PC-9 (cell line): ENCODE measurements at regions not wholly inside any gene's neighbourhood (a gene's known extent, or its start where the extent isn't known, plus 50 kb on each side); places are given as distances from the start of the nearest gene placed in this dataset.
"Not testable (repeated sequence)": the region's sequence is repeated elsewhere in the genome, so short reads cannot be mapped to it uniquely, and the experiment has no call there.

ENCODE experiments used
- BruUV-seq: library from RNA; stranded (reverse); fragments of 400-500 nt; replicated peaks from 2 replicates; lab custom pipeline; 2021; lab: Mats Ljungman, UMichigan
- CTCF ChIA-PET: fragments of 300-600 bp; sonication (Branson Sonifier 250); formaldehyde crosslinking; loops from one replicate; lab custom pipeline; 2022; ENCODE audit warnings: antibody characterized with exemption; lab: Charles Lee
- POLR2A ChIA-PET: fragments of 300-600 bp; sonication (Branson Sonifier 250); formaldehyde crosslinking; loops from one replicate; lab custom pipeline; 2022; ENCODE audit warnings: antibody characterized with exemption; ENCODE audit not compliant: unreplicated experiment; lab: Charles Lee
- DNase-seq, 2 experiments: peaks; one replicate each; pipeline versions ENCODE4 v3.0.0 to v3.0.0-alpha.2; 2015 to 2022; ENCODE audit warnings: mixed read lengths in 1 of 2
- H2AFZ ChIP-seq: fragments of 200-600 bp; sonication (generic); 2 replicates; pipeline ENCODE4 v1.8.1; 2017; ENCODE audit warnings: antibody characterized with exemption
- H3F3A ChIP-seq: fragments of 200-600 bp; sonication (generic); 2 replicates; pipeline ENCODE4 v1.8.1; 2017; ENCODE audit warnings: antibody characterized with exemption, mild to moderate bottlenecking, low read depth; ENCODE audit not compliant: insufficient read depth
- H3K27ac ChIP-seq: fragments of 200-600 bp; sonication (generic); 2 replicates; pipeline ENCODE4 v1.6.1; 2016; ENCODE audit warnings: mixed run types
- H3K27me3 ChIP-seq: fragments of 200-600 bp; sonication (generic); 2 replicates; pipeline ENCODE4 v1.6.1; 2016; ENCODE audit warnings: low read depth, mixed run types; ENCODE audit not compliant: insufficient read depth
- H3K36me3 ChIP-seq: fragments of 200-600 bp; sonication (generic); 2 replicates; pipeline ENCODE4 v1.6.1; 2016; ENCODE audit warnings: low read depth, mixed run types
- H3K4me1 ChIP-seq: fragments of 200-600 bp; sonication (generic); replicated peaks from 2 replicates; pipeline ENCODE4 v1.6.1; 2016; ENCODE audit warnings: mixed run types; ENCODE audit not compliant: insufficient read depth
- H3K4me2 ChIP-seq: fragments of 200-600 bp; sonication (generic); 2 replicates; pipeline ENCODE4 v1.6.1; 2017; ENCODE audit warnings: mixed run types
- H3K4me3 ChIP-seq: fragments of 200-600 bp; sonication (generic); 2 replicates; pipeline ENCODE4 v1.6.1; 2016; ENCODE audit warnings: mixed run types
- H3K79me2 ChIP-seq: fragments of 200-600 bp; sonication (generic); 2 replicates; pipeline ENCODE4 v1.6.1; 2017; ENCODE audit warnings: low read depth, mixed run types
- H3K9me2 ChIP-seq: fragments of 200-600 bp; sonication (generic); 2 replicates; pipeline ENCODE4 v1.8.1; 2017; ENCODE audit warnings: mild to moderate bottlenecking; ENCODE audit not compliant: insufficient read depth
- H3K9me3 ChIP-seq: fragments of 200-600 bp; sonication (generic); 2 replicates; pipeline ENCODE4 v1.8.1; 2016; ENCODE audit warnings: low read depth; ENCODE audit not compliant: insufficient read depth
- H4K20me1 ChIP-seq: fragments of 200-600 bp; sonication (generic); 2 replicates; pipeline ENCODE4 v1.8.1; 2017; ENCODE audit not compliant: insufficient read depth
- EZH2 ChIP-seq: fragments of 200-600 bp; sonication (generic); IDR thresholded peaks from 2 replicates; pipeline ENCODE4 v1.8.0; 2017; ENCODE audit warnings: antibody characterized with exemption, low read depth
- intact Hi-C: fragments of 100-400 bp; cut with micrococcal nuclease; formaldehyde crosslinking; loops from one replicate; pipeline ENCODE4 v1.10.0; 2022; ENCODE audit not compliant: unreplicated experiment
- TF ChIP-seq, protein P1 (sequence below): fragments of 200-600 bp; sonication (generic); conservative IDR thresholded peaks from 2 replicates; pipeline ENCODE4 v1.6.1; 2017; ENCODE audit warnings: mixed run types, antibody characterized with exemption, mild to moderate bottlenecking, moderate library complexity

DNA sequence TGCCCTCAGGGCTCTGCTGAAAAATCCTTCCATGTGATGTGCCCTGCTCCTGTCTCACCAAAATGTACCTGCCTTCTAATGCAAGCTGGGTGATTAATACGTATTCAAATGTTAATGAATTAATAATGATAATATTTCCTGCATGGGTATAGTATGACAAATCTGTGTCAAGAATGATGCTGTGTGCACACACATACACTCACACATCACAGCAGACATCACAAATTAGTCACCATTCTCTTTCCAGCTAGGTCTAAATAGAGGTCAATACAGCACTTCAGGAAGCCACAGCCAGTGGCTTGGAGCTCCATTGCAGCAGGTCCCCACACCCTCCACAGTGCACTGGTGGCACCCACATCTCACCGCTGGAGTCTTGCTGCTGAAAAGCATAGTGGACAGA lies 681.2 kb upstream of the NRP1 start:
- intact Hi-C loops = no loop called here
- H3K4me1 ChIP-seq = no peaks in the 10 kb centered on the region
- H3K9me3 ChIP-seq = no peaks in the 10 kb centered on the region
- POLR2A ChIA-PET = no interaction called here
- no peak for DNase-seq
- no peak overlapping the region for H3K27ac ChIP-seq
- no peak overlapping the region for H3K4me3 ChIP-seq
- no peaks in the 10 kb centered on the region for H3F3A ChIP-seq
- no TSS peak for BruUV-seq
- H3K79me2 ChIP-seq = no peaks in the 10 kb centered on the region
- CTCF ChIA-PET = no interaction called here
- no peak overlapping the region for H3K4me2 ChIP-seq
- H3K36me3 ChIP-seq = no peaks in the 10 kb centered on the region
- no peak overlapping the region for H2AFZ ChIP-seq
- no peaks in the 10 kb centered on the region for H3K9me2 ChIP-seq
- H3K27me3 ChIP-seq = no peaks in the 10 kb centered on the region
- H4K20me1 ChIP-seq = no peaks in the 10 kb centered on the region
- TF ChIP-seq, protein P1, sequence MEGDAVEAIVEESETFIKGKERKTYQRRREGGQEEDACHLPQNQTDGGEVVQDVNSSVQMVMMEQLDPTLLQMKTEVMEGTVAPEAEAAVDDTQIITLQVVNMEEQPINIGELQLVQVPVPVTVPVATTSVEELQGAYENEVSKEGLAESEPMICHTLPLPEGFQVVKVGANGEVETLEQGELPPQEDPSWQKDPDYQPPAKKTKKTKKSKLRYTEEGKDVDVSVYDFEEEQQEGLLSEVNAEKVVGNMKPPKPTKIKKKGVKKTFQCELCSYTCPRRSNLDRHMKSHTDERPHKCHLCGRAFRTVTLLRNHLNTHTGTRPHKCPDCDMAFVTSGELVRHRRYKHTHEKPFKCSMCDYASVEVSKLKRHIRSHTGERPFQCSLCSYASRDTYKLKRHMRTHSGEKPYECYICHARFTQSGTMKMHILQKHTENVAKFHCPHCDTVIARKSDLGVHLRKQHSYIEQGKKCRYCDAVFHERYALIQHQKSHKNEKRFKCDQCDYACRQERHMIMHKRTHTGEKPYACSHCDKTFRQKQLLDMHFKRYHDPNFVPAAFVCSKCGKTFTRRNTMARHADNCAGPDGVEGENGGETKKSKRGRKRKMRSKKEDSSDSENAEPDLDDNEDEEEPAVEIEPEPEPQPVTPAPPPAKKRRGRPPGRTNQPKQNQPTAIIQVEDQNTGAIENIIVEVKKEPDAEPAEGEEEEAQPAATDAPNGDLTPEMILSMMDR = no peak
- TF ChIP-seq EZH2 = no peak

DNA sequence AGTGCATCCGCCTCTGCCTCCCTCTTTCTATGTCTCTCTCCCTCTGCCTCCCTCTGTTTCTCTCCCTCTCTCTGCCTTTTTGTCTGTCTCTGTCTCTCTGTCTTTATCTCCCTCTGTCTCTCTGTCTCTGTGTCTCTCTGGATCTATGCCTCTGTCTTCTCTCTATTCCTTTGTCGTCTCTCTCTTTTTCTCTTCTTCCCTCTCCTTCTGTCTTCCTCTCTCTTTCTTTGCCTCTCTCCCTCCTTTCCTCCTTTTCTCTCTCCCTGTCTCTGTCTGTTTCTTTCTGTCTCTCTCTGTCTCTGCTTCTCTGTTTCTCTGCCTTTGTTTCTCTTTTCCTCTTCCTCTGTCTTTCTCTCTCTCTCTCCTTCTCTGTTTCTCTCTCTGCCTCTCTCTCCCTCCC lies 678.8 kb upstream of the NRP1 start:
- no peak for TF ChIP-seq EZH2
- TF ChIP-seq, protein P1 = no peak
- no peaks in the 10 kb centered on the region for H3K9me2 ChIP-seq
- H4K20me1 ChIP-seq = no peaks in the 10 kb centered on the region
- POLR2A ChIA-PET = no interaction called here
- no peak overlapping the region for H2AFZ ChIP-seq
- no peak for DNase-seq
- CTCF ChIA-PET = no interaction called here
- no peaks in the 10 kb centered on the region for H3K4me1 ChIP-seq
- H3K79me2 ChIP-seq = no peaks in the 10 kb centered on the region
- H3K27ac ChIP-seq = no peak overlapping the region
- H3K36me3 ChIP-seq = no peaks in the 10 kb centered on the region
- H3K27me3 ChIP-seq = no peaks in the 10 kb centered on the region
- H3K9me3 ChIP-seq = no peaks in the 10 kb centered on the region
- no TSS peak for BruUV-seq
- no peak overlapping the region for H3K4me3 ChIP-seq
- H3F3A ChIP-seq = no peaks in the 10 kb centered on the region
- intact Hi-C loops = no loop called here
- no peak overlapping the region for H3K4me2 ChIP-seq

GRCh38 chr10:34010891-34011290 lies 676.4 kb upstream of the NRP1 start:
- Histone ChIP-seq H2AFZ (no peak overlapping the region), H3K4me1 (no peaks in the 10 kb centered on the region), H3K4me3 (no peak overlapping the region), H4K20me1 (no peaks in the 10 kb centered on the region), H3K9me2 (no peaks in the 10 kb centered on the region), H3K27ac (no peak overlapping the region), H3K27me3 (no peaks in the 10 kb centered on the region), H3K9me3 (no peaks in the 10 kb centered on the region), H3K36me3 (no peaks in the 10 kb centered on the region), H3K79me2 (no peaks in the 10 kb centered on the region), H3K4me2 (no peak overlapping the region), H3F3A (no peaks in the 10 kb centered on the region)
- POLR2A ChIA-PET = no interaction called here
- intact Hi-C loops = no loop called here
- no peak for DNase-seq
- BruUV-seq = no TSS peak
- CTCF ChIA-PET = no interaction called here
- TF ChIP-seq EZH2 = no peak
- TF ChIP-seq, protein P1 = no peak

DNA sequence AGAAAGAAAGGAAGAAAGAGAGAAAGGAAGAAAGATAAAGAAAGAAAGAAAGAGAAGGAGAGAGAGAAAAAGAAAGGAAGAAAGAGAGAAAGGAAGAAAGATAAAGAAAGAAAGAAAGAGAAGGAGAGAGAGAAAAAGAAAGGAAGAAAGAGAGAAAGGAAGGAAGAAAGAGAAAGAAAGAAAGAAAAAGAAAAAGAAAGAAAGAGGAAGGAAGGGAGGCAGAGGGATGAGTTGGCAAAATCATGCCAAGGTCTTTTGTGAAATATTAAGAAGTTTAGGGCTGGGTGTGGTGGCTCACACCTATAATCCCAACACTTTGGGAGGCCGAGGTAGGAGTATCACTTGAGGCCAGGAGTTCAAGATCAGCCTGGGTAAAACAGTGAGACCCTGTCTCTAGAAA lies 675.8 kb upstream of the NRP1 start:
- H3K4me3 ChIP-seq, H4K20me1 ChIP-seq, H3K36me3 ChIP-seq, H3K27ac ChIP-seq, CTCF ChIA-PET, H3F3A ChIP-seq, H3K9me2 ChIP-seq, H3K9me3 ChIP-seq, H3K79me2 ChIP-seq, POLR2A ChIA-PET, BruUV-seq, H2AFZ ChIP-seq, intact Hi-C loops, H3K4me2 ChIP-seq, H3K4me1 ChIP-seq, DNase-seq, H3K27me3 ChIP-seq: not testable (repeated sequence)
